Stimulated activated CD8-positive, alpha-beta memory T cell treated with anti-CD3 and anti-CD28 coated beads, Interleukin-12 subunit alpha, Interleukin-12 subunit beta, amount 100 ng/mL, for 1 hour (primary cell): ENCODE measurements at regions not wholly inside any gene's neighbourhood (a gene's known extent, or its start where the extent isn't known, plus 50 kb on each side); places are given as distances from the start of the nearest gene placed in this dataset.

Experiments used
- DNase-seq: peaks from one replicate; pipeline ENCODE4 v3.0.0-alpha.2; 2020; ENCODE audit warnings: low read depth

DNA sequence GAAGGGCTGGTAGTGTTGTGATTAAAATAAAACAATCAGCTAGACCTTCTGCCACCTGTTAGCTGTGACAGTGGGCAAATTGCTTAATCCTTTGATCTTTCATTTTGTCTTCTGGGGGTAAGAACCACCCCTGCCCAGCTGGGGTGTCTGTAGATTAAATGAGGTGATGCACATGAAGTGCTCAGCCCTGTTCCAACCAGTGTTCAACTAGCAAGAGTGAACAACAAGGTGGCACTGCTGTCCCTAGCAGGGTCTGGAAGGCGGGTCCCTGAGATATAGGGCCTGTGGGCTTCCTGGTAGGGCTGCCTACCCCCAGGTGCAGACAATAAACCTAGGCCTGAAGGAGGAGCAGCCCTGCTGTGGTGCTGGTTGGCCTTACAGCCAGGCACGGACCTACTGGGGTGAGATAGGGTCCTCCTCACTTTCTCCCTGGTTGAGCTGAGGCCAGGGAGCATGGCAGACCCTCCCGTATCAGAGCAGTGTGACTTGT is 60.6 kb downstream of the ARL6IP4 start:
- no peak for DNase-seq

DNA sequence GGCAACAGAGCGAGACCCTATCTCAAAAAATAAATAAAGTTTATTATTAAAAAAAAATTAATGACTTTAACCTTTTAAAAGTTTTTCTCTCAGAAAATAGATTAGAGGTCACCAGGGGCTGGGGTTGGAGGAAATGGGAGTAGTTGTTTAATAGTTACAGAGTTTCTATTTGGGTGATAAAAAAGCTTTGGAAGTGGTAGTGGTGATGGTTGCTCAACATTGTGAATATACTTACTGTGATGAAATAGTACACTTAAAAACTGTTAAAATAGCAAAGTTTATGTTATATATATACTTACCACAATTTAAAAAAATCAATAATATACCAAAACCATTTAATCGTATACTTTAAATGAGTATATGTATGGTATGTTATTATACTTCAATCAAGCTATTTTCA is 59.6 kb downstream of the ARL6IP4 start:
- DNase-seq = no peak

DNA sequence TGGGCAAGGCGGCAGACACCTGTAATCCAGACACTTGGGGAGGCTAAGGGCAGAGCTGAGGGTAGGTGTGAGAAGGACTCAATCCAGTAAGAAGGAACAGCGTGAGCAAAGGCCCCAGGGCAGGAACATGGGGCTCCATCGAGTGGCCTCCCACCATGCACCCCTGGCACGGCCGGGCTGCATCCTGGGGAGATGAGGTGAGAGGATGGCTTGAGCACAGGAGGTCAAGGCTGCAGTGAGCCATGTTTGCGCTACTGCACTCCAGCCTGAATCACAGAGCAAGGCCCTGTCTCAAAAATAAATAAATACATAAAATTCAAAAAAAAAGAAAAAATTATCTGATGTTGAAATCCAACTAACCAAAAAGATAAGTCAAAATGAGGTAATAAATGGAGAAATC is 58.5 kb downstream of the ARL6IP4 start:
- no peak for DNase-seq

DNA sequence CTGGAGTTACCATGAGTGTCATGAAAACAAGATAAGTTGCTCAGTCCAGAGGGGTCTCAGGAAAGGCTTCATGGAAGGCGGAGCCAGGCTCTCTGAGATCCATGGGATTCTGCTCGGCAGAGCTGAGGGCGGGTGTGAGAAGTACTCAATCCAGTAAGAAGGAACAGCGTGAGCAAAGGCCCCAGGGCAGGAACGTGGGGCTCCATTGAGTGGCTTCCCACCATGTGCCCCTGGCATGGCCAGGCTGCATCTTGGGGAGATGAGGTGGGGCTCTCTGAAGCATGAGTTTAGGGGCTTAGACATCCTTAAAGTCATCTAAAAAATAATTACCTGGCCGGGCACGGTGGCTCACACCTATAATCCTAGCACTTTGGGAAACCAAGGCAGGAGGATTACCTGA is 58.0 kb downstream of the ARL6IP4 start:
- DNase-seq = no peak

DNA sequence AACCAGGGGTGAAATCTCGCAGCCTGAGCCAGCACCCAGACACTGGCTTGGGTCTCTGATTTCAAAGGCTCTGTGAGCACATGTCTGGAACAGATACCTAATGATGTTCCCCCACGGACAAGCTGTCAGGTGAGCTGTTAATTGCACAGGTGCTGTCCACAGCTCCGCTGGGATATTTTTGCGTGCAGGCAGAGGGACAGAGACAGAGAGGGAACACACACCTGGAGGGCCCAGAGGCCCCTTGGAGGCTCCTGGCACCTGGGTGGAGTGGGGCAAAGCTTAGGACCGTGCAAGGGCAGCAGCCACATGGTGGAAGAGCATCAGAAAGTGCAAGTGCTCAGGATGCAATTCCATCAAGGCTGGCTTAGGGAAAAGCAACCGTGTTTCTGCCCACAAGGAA is 57.3 kb downstream of the ARL6IP4 start:
- no peak for DNase-seq

DNA sequence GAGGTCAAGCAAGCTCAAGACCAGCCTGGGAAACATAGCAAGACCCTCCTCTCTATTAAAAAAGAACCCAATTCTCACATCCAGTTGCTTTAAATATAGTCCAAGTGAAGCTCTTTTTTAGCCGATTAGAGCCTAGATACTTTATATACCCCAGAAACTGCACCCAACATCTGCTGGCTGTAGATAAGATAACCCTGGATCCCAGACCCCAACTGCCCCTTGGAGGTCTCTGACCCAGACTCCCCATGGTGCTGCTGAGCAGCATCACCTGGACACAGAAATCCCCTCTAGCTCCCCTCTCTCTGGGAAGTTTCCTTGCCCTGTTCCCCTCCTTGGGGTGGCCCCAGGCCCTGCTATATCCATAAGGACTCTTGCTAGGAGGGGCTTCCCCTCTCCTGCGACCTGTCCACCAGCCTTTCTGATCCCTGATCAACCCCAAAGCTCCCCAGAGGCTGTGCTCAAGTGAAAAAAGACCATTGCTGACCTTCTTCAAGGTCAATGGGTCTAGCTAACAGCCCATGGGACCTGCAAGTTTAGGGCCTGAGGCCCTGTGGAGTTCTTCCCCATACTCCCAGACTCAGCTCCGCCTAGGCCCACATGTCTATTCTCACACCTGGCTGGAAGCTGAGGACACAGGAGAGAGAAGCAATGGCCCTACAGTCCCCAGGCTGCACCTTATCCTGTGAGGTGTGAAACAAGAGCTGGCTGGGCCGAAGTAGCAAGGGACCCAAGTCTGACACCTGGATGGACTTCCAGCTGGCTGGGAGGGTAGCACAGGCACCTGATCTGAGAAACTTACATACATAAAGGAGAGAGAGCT is 56.2 kb downstream of the ARL6IP4 start:
- DNase-seq = no peak

DNA sequence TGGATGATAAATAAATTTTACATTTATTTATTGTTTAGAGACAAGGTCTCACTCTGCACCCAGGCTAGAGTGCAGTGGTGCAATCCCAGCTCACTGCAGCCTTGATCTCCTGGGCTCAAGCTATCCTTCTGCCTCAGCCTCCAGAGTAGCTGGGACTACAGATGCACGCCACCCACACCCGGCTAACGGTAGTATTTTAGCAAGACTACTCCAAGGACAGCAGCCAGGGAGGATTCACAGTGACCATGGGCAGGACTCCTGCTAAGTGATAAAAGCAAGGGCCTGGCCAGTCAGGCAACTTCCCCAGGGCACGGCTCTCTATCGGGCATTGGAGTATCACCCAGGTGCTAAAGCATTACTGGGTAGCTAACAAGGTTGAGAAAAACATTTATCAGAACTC is 55.4 kb downstream of the ARL6IP4 start:
- DNase-seq = no peak

DNA sequence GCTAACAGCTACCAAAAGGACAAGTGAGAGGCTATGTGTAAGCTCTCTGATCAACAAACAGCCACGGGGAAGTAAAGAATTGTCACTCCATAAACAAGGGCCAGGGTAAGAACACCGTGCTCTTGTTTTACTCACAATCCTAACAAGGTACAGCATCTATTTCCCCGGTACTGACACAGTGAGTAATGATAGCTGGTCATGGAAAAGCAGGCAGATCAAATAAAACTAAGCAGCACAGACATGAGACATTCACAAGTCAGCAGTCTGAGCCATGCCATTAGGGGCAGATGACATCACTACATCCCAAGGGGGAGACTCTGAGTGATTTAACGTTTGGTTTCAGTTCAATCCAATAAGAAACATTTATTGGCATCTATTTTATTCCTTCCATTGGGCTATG is 54.4 kb downstream of the ARL6IP4 start:
- no peak for DNase-seq

DNA sequence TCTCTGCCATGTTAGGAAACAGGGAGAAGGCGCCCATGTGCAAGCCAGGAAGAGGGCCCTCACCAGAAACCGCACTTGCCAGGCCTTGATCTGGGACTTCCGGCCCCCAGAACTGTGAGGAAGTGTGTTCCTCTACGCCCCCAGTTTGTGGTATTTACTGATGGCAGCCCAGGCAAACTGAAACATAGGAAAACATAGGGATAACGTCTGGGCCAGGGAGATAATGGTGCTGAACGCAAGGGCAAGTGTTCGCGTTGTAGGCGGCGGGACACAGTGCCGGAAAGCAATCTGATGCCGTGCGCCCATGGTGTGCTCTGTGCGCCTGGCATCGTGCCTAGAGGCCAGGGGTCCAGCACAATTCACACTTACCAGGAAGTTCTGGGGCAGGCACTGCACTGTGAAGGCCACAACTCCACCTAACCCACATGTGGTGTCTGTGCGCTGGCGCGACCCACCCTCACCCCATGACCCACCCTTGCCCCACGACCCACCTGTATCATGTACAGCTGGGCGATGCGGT is 53.6 kb downstream of the ARL6IP4 start:
- DNase-seq = no peak

DNA sequence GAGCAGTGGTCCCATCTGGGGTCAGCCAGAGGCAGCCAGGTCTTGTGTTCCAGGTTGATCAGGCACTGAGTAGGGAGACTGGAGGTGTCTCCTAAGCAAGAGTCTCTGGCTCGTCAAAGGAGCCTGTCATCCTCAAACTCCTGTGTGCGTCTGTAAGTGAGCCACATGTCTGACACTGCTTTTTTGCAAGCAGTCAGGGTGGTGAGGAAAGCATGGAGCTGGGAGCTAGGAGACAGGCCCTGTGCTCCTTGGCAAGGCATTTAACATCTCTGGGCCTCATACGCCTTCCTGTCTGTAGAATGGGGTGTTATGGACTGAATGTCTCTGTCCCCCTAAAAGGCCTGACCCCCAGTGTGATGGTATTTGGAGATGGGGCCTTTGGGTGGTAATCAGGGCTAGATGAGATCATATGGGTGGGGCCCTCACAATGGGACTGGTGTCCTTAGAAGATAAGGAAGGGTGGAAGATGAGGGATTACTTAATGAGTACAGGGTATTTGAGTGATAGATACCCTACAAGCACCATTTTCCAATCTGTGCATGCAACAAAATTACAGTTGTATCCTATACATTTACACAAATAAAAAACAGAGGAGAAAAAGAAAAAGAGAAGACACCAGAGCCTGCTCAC is 53.0 kb downstream of the ARL6IP4 start:
- no peak for DNase-seq

DNA sequence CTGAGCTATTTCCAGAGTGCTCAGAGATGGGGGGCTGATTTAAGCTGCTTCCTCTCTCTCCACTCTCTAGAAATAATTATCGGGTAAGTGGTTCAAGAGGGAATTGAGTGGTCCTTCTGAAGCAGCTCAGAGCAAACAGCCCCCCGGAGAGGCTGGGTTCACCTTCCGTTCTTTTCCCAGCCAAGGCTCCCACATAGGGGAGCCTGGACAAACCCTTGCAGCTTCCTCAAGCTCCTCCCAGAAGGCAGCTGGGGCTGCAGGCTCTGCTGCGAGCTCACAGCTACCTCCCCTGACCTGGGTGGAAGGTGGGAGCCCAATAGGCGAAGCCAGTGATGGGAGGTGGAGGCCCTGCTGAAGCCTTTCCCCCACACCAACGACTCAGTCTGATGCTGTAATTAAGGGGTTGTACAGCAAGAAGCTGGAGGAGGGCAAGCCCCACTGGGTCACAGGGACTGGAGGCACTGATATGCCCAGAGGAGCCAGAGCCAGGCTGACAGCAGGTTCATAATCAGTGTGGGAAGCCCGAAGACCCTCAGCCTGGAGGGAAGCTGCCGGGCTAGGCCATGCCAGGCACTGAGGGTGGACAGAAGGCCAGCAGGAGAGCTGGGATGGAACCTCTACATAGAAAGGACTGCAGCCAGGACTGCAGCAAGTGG is 52.4 kb downstream of the ARL6IP4 start:
- DNase-seq = no peak
